Astrocyte (in vitro differentiated cells and primary cell): ENCODE measurements at regions not wholly inside any gene's neighbourhood (a gene's known extent, or its start where the extent isn't known, plus 50 kb on each side); places are given as distances from the start of the nearest gene placed in this dataset.

Experiments used
- DNase-seq: peaks from one replicate; pipeline ENCODE4 v3.0.0-alpha.2; 2010; ENCODE audit warnings: low read depth
- FAIRE-seq: peaks from 2 replicates; lab custom pipeline; 2011; peaks lifted over from hg19 to GRCh38; lab: Jason Lieb, UNC
- H2AFZ ChIP-seq: 2 replicates; pipeline ENCODE4 v1.6.0; 2012; ENCODE audit warnings: low read depth, low read length, inconsistent platforms
- H3K27ac ChIP-seq: 2 replicates; pipeline ENCODE4 v1.5.1; 2011; ENCODE audit warnings: low read depth, low read length, inconsistent platforms
- H3K27me3 ChIP-seq: 2 replicates; pipeline ENCODE4 v1.6.0; 2011; ENCODE audit warnings: low read length, inconsistent platforms; ENCODE audit not compliant: insufficient read depth
- H3K36me3 ChIP-seq: 2 replicates; pipeline ENCODE4 v1.5.1; 2011; ENCODE audit warnings: low read length, inconsistent platforms; ENCODE audit not compliant: insufficient read depth
- H3K4me1 ChIP-seq: 2 replicates; pipeline ENCODE4 v1.5.1; 2011; ENCODE audit warnings: low read length, inconsistent platforms; ENCODE audit not compliant: insufficient read depth
- H3K4me2 ChIP-seq: 2 replicates; pipeline ENCODE4 v1.6.0; 2012; ENCODE audit warnings: low read length, inconsistent platforms
- H3K4me3 ChIP-seq: 2 replicates; pipeline ENCODE4 v1.5.1; 2011; ENCODE audit warnings: low read depth, mild to moderate bottlenecking, low read length, inconsistent platforms; ENCODE audit not compliant: insufficient read depth
- H3K79me2 ChIP-seq: 2 replicates; pipeline ENCODE4 v1.6.0; 2012; ENCODE audit warnings: mild to moderate bottlenecking, low read length, inconsistent platforms; ENCODE audit not compliant: insufficient read depth
- H3K9ac ChIP-seq: 2 replicates; pipeline ENCODE4 v1.6.0; 2012; ENCODE audit warnings: mild to moderate bottlenecking, low read length, inconsistent platforms
- H3K9me3 ChIP-seq: 2 replicates; pipeline ENCODE4 v1.5.1; 2012; ENCODE audit warnings: low read depth, mild to moderate bottlenecking, low read length, inconsistent platforms; ENCODE audit not compliant: insufficient read depth
- H4K20me1 ChIP-seq: 2 replicates; pipeline ENCODE4 v1.6.0; 2012; ENCODE audit warnings: low read length, inconsistent platforms; ENCODE audit not compliant: insufficient read depth
- H3K27ac Mint-ChIP-seq: one replicate; pipeline ENCODE4 v1.8.0; 2021; ENCODE audit warnings: mild to moderate bottlenecking, mixed read lengths; ENCODE audit not compliant: unreplicated experiment
- H3K27me3 Mint-ChIP-seq: one replicate; pipeline ENCODE4 v1.8.0; 2021; ENCODE audit warnings: low read depth, mixed read lengths; ENCODE audit not compliant: unreplicated experiment
- H3K36me3 Mint-ChIP-seq: one replicate; pipeline ENCODE4 v1.8.0; 2021; ENCODE audit warnings: low read depth, mixed read lengths; ENCODE audit not compliant: unreplicated experiment
- H3K4me1 Mint-ChIP-seq: one replicate; pipeline ENCODE4 v1.8.0; 2021; ENCODE audit warnings: low read depth, mixed read lengths; ENCODE audit not compliant: unreplicated experiment
- H3K4me3 Mint-ChIP-seq: one replicate; pipeline ENCODE4 v1.8.0; 2021; ENCODE audit warnings: mild to moderate bottlenecking, moderate library complexity, mixed read lengths; ENCODE audit not compliant: unreplicated experiment
- H3K9me3 Mint-ChIP-seq: one replicate; pipeline ENCODE4 v1.8.0; 2021; ENCODE audit warnings: mild to moderate bottlenecking, mixed read lengths; ENCODE audit not compliant: unreplicated experiment
- EZH2 ChIP-seq: IDR thresholded peaks from 2 replicates; pipeline ENCODE4 v1.6.1; 2012; ENCODE audit warnings: mild to moderate bottlenecking, low read length, inconsistent platforms; ENCODE audit not compliant: insufficient read depth
- TF ChIP-seq, protein P1 (sequence below): IDR thresholded peaks from 2 replicates; pipeline ENCODE4 v1.5.1; 2011; ENCODE audit warnings: low read depth, mild to moderate bottlenecking, inconsistent platforms, low read length, moderate library complexity; ENCODE audit not compliant: insufficient read depth

DNA sequence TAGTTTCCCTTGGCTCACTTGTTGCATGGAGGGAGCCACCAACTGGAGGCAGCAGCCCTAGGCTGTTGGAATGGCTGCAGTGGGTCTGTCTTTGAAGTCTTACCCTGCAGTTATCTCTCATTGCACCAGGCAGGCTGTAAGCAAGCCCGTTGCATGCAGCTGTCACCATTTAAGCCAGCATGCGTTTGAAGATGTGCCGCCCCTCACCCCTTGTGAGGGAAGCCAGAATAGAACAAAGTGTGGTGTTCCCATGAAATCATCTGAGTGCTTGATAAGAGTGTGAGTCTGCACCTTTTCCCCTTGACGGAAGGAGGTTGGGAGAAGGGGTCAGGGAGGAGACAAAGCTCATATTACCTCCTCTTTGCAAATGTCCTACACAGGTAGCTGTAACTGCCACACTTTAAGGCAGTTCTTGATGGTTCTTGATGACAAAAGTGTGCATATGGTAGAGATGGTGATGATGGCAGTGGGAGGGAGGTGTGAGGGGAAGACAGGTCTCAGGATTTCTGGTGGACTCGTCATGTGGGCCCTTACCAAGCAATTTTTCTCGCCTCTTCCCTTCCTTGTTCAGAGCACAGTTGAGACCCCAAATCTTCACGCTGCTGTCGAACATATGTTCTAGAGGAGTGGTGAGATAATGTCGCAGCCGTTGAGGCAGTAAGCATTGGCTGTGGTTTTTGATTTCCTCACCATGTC is 191.4 kb upstream of the LEF1 start:
- Histone ChIP-seq H3K79me2 (no peaks in the 10 kb centered on the region), H3K4me1 (peaks cover 19% of the 10 kb centered on the region), H2AFZ (no peak overlapping the region), H3K9me3 (no peaks in the 10 kb centered on the region), H4K20me1 (no peaks in the 10 kb centered on the region), H3K9ac (peak overlapping the region; percentile 14), H3K27ac (peak overlapping the region; percentile 35), H3K4me3 (no peak overlapping the region), H3K36me3 (no peaks in the 10 kb centered on the region), H3K4me2 (peak overlapping the region; percentile 77), H3K27me3 (no peaks in the 10 kb centered on the region)
- peaks cover 2% of the 10 kb centered on the region for H3K9me3 Mint-ChIP-seq
- H3K4me1 Mint-ChIP-seq = peaks cover 32% of the 10 kb centered on the region
- DNase-seq (peak; percentile 49), FAIRE-seq (no peak)
- H3K36me3 Mint-ChIP-seq = no peaks in the 10 kb centered on the region
- no peak for TF ChIP-seq EZH2
- TF ChIP-seq, protein P1, sequence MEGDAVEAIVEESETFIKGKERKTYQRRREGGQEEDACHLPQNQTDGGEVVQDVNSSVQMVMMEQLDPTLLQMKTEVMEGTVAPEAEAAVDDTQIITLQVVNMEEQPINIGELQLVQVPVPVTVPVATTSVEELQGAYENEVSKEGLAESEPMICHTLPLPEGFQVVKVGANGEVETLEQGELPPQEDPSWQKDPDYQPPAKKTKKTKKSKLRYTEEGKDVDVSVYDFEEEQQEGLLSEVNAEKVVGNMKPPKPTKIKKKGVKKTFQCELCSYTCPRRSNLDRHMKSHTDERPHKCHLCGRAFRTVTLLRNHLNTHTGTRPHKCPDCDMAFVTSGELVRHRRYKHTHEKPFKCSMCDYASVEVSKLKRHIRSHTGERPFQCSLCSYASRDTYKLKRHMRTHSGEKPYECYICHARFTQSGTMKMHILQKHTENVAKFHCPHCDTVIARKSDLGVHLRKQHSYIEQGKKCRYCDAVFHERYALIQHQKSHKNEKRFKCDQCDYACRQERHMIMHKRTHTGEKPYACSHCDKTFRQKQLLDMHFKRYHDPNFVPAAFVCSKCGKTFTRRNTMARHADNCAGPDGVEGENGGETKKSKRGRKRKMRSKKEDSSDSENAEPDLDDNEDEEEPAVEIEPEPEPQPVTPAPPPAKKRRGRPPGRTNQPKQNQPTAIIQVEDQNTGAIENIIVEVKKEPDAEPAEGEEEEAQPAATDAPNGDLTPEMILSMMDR = no peak
- no peaks in the 10 kb centered on the region for H3K27me3 Mint-ChIP-seq
- H3K27ac Mint-ChIP-seq = peak overlapping the region; percentile 73
- H3K4me3 Mint-ChIP-seq = no peak overlapping the region

DNA sequence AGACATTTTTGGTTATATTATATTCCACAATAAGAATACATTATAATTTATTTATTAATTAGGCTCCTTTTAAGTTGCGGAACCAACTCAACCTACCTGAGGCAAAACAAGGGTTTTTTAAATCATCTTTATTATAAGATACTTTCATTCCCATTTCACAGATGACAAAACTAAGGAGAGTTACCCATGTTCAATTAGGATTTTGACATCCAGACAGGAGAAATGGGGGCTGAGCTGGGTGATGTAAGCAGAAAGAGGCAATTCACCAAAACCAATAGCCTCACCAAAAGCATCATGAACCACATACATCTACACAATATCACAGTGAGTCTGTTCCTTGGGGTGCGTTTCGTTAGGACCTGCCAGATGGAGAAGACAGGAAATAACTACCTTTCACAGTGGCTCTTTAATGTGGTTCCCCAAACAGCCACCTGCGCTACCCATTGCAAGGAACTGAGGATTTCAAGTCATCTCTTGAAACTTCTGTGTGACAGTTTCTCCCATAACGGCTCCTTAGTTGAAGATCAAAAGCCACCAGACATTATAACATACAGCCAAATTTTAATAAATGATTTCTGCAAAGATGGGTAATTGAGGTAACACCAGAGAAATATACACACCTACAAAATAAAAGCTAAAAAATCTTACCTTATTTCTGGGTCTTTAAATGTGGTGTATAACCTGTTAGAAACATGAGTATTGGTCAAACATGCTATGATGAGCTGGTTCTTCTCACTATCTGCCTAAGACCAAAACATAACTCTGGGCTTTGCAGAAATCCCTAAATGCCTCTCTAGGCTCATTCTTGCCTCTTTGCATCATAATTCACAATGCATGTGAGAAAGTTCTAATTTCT is 190.6 kb upstream of the LEF1 start:
- no peak overlapping the region for H3K4me3 Mint-ChIP-seq
- Histone ChIP-seq H3K4me1 (peaks cover 19% of the 10 kb centered on the region), H3K27ac (no peak overlapping the region), H3K36me3 (no peaks in the 10 kb centered on the region), H3K4me3 (no peak overlapping the region), H3K79me2 (no peaks in the 10 kb centered on the region), H4K20me1 (no peaks in the 10 kb centered on the region), H3K4me2 (no peak overlapping the region), H2AFZ (no peak overlapping the region), H3K27me3 (no peaks in the 10 kb centered on the region), H3K9ac (no peak overlapping the region), H3K9me3 (no peaks in the 10 kb centered on the region)
- no peak overlapping the region for H3K27ac Mint-ChIP-seq
- H3K36me3 Mint-ChIP-seq = no peaks in the 10 kb centered on the region
- peaks cover 2% of the 10 kb centered on the region for H3K9me3 Mint-ChIP-seq
- H3K4me1 Mint-ChIP-seq = peaks cover 34% of the 10 kb centered on the region
- DNase-seq = no peak
- no peaks in the 10 kb centered on the region for H3K27me3 Mint-ChIP-seq
- no peak for FAIRE-seq
- TF ChIP-seq EZH2 = no peak
- TF ChIP-seq, protein P1 = no peak
